H1 (cell line): ENCODE measurements at regions not wholly inside any gene's neighbourhood (a gene's known extent, or its start where the extent isn't known, plus 50 kb on each side); places are given as distances from the start of the nearest gene placed in this dataset.

Source experiments
- ATF2 ChIP-seq: IDR thresholded peaks from 2 replicates; pipeline ENCODE4 v1.6.1; 2012; ENCODE audit warnings: low read length, inconsistent platforms
- CTCF ChIP-seq, 3 experiments: IDR thresholded peaks; 1 replicate in 2 of 3; 2 replicates in 1 of 3; pipeline versions ENCODE4 v1.5.1 to v1.6.1; 2011; ENCODE audit warnings: low read length in 3 of 3, mild to moderate bottlenecking in 3 of 3, inconsistent platforms in 2 of 3, low read depth in 1 of 3, moderate library complexity in 1 of 3; ENCODE audit not compliant: insufficient read depth in 1 of 3; ENCODE audit errors: control extremely low read depth in 1 of 3

GRCh38 chr10:10910634-10911033 is 107.0 kb upstream of the CELF2 start (continued):
- TF ChIP-seq ATF2 (no peak), CTCF (IDR thresholded peaks at IDR 0.05; ENCODE audit: control extremely low read depth in 1 of 3, insufficient read depth in 1 of 3, low read depth in 1 of 3, low read length in 3 of 3) (no peak)
